ENCODE measurements at regions not wholly inside any gene's neighbourhood (a gene's known extent, or its start where the extent isn't known, plus 50 kb on each side); places are given as distances from the start of the nearest gene placed in this dataset.
A peak's percentile ranks its signal among the peaks of the same experiment; 100 is the strongest.

- peak; percentile 79 to 91 (median 83) for DNase-seq
Observed at GRCh38 chr5:14011089-14012020, 66.9 kb upstream of the DNAH5 start.

GRCh38 chr5:14009575-14009974 is 65.1 kb upstream of the DNAH5 start:
- DNase-seq, result no peak

- no peak for DNase-seq
Observed at GRCh38 chr5:14008819-14009311, 64.4 kb upstream of the DNAH5 start.

GRCh38 chr5:14006823-14007520 is 62.5 kb upstream of the DNAH5 start:
- DNase-seq, result no peak

GRCh38 chr5:14004598-14005394 is 60.3 kb upstream of the DNAH5 start:
- no peak for DNase-seq

- DNase-seq, result peak; percentile 22 to 47 (median 46)
Observed at GRCh38 chr5:14003936-14004335, 59.4 kb upstream of the DNAH5 start.

GRCh38 chr5:14003513-14003912 is 59.0 kb upstream of the DNAH5 start:
- DNase-seq, result no peak

- no peak for DNase-seq
Observed at GRCh38 chr5:13998254-13998653, 53.8 kb upstream of the DNAH5 start.

- no peak for DNase-seq
Observed at GRCh38 chr5:13997514-13997913, 53.0 kb upstream of the DNAH5 start.

- DNase-seq, result no peak
Observed at GRCh38 chr5:13994621-13995253, 50.2 kb upstream of the DNAH5 start.
